ENCODE measurements at regions not wholly inside any gene's neighbourhood (a gene's known extent, or its start where the extent isn't known, plus 50 kb on each side); places are given as distances from the start of the nearest gene placed in this dataset.

DNA sequence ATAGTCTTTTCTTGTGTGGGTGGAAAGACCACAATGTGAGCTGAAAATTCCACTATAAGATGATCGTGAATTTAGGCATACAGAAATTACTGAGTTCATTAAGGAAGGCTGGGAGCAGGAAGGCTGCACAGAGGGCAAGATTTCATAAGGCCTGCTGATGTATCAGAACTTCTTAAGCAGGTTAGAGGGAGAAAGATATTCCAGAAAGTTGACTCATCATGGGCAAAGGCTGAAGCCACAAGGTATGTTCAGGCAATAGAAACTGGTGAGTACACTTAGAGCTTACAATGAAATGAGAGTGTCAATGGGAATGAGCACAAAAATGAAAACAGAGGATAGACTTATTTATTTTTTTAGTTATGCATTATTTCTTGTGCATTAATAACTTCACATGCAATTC is 618.6 kb downstream of the CBLN4 start:
- Histone ChIP-seq H3K9me3 (replicated peaks in 1 of 3) (no peaks in the 10 kb centered on the region), H3K27me3 (no peaks in the 10 kb centered on the region), H3K27ac (no peak overlapping the region), H3K4me3 (no peak overlapping the region), H3K36me3 (replicated peaks in 1 of 2) (no peaks in the 10 kb centered on the region), H3K4me1 (replicated peaks in 1 of 2) (no peaks in the 10 kb centered on the region)
- no peak for DNase-seq
- 70 to 86% (median 77%) methylated on average over 1 of the region's 1 CpG for WGBS, 4 donors
- TF ChIP-seq, protein P1, sequence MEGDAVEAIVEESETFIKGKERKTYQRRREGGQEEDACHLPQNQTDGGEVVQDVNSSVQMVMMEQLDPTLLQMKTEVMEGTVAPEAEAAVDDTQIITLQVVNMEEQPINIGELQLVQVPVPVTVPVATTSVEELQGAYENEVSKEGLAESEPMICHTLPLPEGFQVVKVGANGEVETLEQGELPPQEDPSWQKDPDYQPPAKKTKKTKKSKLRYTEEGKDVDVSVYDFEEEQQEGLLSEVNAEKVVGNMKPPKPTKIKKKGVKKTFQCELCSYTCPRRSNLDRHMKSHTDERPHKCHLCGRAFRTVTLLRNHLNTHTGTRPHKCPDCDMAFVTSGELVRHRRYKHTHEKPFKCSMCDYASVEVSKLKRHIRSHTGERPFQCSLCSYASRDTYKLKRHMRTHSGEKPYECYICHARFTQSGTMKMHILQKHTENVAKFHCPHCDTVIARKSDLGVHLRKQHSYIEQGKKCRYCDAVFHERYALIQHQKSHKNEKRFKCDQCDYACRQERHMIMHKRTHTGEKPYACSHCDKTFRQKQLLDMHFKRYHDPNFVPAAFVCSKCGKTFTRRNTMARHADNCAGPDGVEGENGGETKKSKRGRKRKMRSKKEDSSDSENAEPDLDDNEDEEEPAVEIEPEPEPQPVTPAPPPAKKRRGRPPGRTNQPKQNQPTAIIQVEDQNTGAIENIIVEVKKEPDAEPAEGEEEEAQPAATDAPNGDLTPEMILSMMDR (IDR thresholded peaks at IDR 0.05): no peak
- TF ChIP-seq POLR2A (IDR thresholded peaks at IDR 0.05): no peak
- intact Hi-C loops (cut with DNase I): no loop called here

DNA sequence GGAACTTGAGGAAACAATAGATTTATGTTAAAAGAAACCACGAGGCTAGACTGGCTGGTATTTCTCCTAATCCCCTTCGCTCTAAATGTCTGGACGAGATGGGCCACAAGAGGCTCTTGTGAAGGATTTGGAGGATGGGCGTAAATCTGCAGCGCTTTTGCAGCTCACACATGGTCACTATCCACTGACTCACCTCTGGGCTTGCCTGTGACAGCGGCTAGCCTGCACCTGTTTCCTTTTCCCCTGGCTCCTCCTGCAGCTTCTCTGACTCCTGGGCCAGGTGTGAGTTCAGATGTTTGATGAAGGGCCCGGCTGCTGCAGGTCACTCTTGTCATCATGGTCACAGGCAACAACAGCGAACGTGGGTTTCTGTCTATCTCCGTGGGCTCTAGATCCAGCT is 629.4 kb downstream of the CBLN4 start:
- no peak overlapping the region for H3K4me3 ChIP-seq
- no peaks in the 10 kb centered on the region for H3K4me1 ChIP-seq (replicated peaks in 1 of 2)
- DNase-seq: no peak
- WGBS, 4 donors: 72 to 78% (median 75%) methylated on average over 10 of the region's 10 CpGs
- TF ChIP-seq, protein P1 (IDR thresholded peaks at IDR 0.05): no peak
- TF ChIP-seq POLR2A (IDR thresholded peaks at IDR 0.05): no peak
- no peaks in the 10 kb centered on the region for H3K36me3 ChIP-seq (replicated peaks in 1 of 2)
- no peaks in the 10 kb centered on the region for H3K27me3 ChIP-seq
- no peak overlapping the region for H3K27ac ChIP-seq
- intact Hi-C loops (cut with DNase I): no loop called here
- no peaks in the 10 kb centered on the region for H3K9me3 ChIP-seq (replicated peaks in 1 of 3)

DNA sequence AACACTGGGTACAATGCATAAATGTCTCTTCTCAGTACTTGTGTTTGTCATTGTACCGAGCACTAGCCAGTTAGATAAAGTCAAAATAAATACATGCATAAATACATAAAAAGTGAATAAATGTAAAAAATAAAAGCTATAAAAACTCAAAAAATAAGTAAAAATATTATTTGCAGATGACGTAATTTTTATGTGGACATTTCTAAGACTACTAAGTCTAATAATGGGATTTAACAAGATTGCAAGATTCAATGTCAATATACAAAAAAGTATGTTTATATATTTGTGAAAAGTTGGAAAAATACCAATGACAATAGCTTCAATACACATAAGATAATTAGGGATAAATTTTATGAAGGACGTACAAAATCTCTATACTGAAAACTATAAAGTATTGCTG is 639.6 kb downstream of the CBLN4 start:
- 73 to 83% (median 79%) methylated on average over 3 of the region's 3 CpGs for WGBS, 4 donors
- Histone ChIP-seq H3K27ac (no peak overlapping the region), H3K9me3 (replicated peaks in 1 of 3) (no peaks in the 10 kb centered on the region), H3K4me1 (replicated peaks in 1 of 2) (no peaks in the 10 kb centered on the region), H3K27me3 (no peaks in the 10 kb centered on the region), H3K36me3 (replicated peaks in 1 of 2) (no peaks in the 10 kb centered on the region), H3K4me3 (no peak overlapping the region)
- TF ChIP-seq, protein P1 (IDR thresholded peaks at IDR 0.05): no peak
- TF ChIP-seq POLR2A (IDR thresholded peaks at IDR 0.05): no peak
- intact Hi-C loops (cut with DNase I): no loop called here
- DNase-seq: no peak

DNA sequence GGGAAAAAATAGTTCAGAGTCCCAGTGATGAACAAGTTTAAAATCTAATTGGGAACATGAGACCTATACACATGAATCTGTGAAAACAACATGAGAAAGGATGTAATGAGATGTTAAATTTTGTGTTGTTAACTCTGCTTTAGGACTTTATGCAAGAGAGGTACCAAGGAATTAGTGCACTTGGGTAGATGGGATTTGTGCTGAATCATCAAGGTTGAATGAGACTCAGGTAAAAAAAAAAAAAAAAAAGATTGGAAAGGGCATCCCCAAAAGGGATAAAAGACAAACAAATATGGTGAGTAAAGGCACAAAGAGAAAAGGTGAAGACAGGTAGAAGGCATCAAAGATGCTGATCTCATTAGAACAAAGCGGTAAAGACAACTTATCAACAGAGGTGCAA is 644.4 kb downstream of the CBLN4 start:
- H3K27ac ChIP-seq: no peak overlapping the region
- 86 to 100% (median 97%) methylated on average over 1 of the region's 1 CpG for WGBS, 4 donors
- intact Hi-C loops (cut with DNase I): no loop called here
- H3K27me3 ChIP-seq: no peaks in the 10 kb centered on the region
- TF ChIP-seq, protein P1 (IDR thresholded peaks at IDR 0.05): no peak
- TF ChIP-seq POLR2A (IDR thresholded peaks at IDR 0.05): no peak
- DNase-seq: no peak
- H3K4me1 ChIP-seq (replicated peaks in 1 of 2): no peaks in the 10 kb centered on the region
- H3K36me3 ChIP-seq (replicated peaks in 1 of 2): no peaks in the 10 kb centered on the region
- H3K9me3 ChIP-seq (replicated peaks in 1 of 3): no peaks in the 10 kb centered on the region
- H3K4me3 ChIP-seq: no peak overlapping the region
